Epidermal melanocyte (primary cell): ENCODE measurements at regions not wholly inside any gene's neighbourhood (a gene's known extent, or its start where the extent isn't known, plus 50 kb on each side); places are given as distances from the start of the nearest gene placed in this dataset.
"Not testable (repeated sequence)": the region's sequence is repeated elsewhere in the genome, so short reads cannot be mapped to it uniquely, and the experiment has no call there.

ENCODE experiments used
- DNase-seq: peaks from one replicate; pipeline ENCODE4 v3.0.0; 2011; ENCODE audit warnings: low spot score; ENCODE audit not compliant: insufficient read length

DNA sequence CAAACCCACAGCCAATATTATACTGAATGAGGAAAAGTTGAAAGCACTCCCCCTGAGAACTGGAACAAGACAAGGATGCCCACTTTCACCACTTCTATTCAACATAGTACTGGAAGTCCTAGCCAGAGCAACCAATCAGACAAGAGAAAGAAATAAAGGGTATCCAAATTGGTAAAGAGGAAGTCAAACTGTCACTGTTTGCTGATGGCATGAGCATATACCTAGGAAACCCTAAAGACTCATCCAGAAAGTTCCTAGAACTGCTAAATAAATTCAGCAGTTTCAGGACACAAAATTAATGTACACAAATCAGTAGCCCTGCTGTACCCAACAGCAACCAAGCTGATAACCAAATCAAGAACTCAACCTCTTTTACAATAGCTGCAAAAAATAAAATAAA is 220.0 kb downstream of the SYK start:
- not testable (repeated sequence) for DNase-seq

DNA sequence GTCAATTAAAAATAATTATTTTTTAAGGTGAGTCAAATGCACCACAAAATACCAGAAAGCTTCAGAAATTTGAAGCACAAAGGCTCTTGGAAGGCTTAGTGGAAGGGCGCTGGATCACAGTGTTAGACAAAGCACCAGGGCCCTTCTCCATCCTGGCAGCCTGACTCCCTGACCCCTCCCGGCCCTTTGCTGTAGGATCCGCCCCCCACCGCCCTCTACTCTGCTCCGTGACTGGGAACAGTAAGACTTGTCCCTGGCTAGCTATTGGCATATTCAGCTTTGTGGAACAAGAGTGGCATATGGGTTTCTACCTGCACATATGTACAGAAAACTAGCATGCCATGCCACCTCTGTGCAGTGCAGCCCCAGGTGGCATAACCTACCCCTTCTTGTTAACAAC is 222.1 kb downstream of the SYK start:
- DNase-seq = no peak

- DNase-seq = no peak
Observed at GRCh38 chr9:91024841-91025240, 223.2 kb downstream of the SYK start.

- no peak for DNase-seq
Observed at GRCh38 chr9:91025856-91026255, 224.2 kb downstream of the SYK start.

GRCh38 chr9:91026266-91026665 is 224.6 kb downstream of the SYK start:
- no peak for DNase-seq

DNA sequence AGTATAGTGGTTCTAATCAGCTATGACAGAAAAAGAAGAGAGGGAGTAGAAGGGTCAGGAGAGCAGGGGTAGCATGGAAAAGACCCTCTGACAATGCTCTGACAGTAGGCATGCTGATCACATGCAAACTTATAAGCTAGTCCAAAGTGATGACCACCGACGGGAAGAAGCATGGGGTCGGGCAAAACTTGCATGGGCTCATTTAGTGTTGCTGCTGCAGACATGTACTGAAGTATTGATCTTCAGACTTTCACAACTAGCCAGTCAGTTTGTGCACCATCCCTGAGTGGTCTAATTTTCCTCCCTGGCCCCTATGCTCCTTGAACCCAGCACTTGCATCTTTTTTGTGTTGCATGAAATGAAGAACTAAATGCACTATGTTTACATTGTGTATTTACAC is 225.4 kb downstream of the SYK start:
- no peak for DNase-seq

GRCh38 chr9:91028166-91028827 is 226.7 kb downstream of the SYK start:
- DNase-seq = no peak

DNA sequence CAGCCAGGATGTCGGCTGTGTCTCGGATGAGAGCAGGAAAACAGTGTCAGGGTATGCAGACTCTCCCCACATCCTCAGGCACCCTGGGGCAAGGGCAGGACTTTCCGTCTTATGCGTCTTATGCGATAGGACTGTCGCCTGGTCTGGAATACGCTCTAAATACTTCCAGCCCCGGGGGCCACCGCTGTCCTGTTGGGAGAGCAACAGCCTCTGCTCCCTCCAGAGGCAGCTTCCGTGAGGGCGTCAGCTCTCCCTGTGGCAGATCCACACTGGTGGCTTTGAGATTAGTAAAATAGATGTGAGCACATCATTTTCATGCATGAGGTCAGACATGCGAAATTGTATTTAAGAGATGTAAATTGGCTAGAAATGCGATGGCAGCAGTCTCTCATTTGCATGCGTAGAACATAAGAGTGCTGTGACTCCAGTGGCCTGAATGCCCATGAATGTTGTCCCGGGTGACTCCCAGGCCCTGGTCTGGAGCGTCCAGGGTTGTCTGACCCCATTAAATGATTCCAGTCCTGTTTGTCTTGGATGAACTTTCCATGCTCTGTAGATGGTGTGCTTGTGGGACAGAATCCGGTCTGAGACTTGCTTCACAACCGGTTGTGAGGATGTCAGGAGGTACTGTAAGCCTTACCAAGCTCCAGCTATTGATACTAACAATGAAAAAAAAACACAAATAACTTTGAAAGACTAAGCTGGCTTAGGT is 228.2 kb downstream of the SYK start:
- no peak for DNase-seq

GRCh38 chr9:91032121-91032531 is 230.5 kb downstream of the SYK start:
- DNase-seq = no peak

DNA sequence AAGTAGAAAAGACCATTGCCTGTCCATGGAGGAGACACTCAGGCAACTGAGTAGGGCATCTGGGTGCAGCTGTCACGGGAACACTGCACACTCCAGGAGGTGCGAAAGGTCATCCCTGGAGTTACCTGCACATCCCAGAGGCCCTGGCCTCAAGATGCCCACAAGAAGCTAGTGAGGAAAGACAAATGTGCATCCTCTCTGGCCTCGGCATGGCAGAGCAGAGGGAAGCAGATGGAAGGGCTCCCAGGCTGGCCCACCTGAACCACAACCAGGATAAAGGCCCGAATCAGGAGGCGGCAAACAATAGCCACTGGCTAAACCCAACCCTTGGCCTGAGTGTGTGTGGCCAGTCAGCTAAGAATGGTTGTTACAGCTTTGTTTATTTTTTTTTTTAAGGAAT is 231.7 kb downstream of the SYK start:
- no peak for DNase-seq

- DNase-seq = no peak
Observed at GRCh38 chr9:91033797-91034196, 232.2 kb downstream of the SYK start.

DNA sequence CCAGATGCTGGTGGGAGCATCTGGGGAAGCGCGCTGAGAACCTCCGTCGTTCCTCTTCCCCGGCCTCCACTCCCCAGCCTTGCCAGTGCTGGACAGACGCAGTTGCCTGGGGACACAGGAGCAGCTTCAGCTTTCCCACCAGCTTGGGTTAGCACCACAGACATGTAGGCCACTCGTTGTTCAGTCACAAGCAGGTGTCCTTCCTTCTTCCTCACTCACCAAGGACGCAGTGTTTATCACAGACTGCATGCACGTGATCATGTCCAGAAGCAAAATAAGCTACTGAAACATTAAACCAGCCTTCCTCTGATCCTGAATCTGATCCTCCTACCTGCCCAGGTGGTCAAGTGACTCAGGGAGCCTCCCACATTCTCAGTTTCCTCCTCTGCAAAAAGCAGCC is 232.9 kb downstream of the SYK start:
- DNase-seq = no peak

- no peak for DNase-seq
Observed at GRCh38 chr9:91034976-91035824, 233.6 kb downstream of the SYK start.

DNA sequence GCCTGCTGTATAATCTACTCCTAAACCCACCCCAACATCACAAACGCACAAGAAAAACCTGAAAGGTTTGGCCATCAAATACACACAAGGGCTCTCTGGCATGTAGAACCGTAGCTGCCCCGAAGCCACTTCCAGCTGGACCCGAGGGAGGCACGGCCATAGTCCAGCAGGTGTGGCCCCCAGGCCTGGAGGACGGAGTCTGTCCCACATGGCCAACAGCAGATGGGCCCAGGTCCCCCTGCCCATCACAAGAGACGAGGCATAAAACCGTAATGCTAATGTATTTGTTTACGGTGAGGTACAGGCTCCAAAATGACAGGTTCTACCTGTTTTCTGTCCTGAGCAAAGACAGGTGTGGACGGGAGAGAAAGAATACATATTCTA is 234.2 kb downstream of the SYK start:
- no peak for DNase-seq

DNA sequence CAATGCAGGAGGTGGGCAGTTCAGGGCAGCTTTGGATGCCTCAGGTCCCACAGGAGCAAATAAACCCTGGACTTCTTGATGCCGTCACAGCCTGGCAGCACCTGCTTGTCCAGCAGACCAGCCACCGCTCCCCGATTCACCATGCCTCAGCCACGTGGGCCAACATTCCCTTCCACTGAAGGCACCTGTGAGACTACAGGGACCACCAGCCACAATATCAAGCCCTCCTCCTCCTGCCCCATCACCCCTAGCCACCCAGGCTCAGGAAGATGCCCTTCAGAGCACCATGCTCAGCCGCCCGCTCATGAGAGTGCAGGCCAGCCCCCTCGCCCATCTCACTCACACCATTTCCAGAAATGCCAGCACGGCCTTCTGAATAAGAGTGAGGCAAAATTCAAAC is 234.7 kb downstream of the SYK start:
- DNase-seq = no peak

- peak; percentile 51 for DNase-seq
Observed at GRCh38 chr9:91036826-91037510, 235.3 kb downstream of the SYK start.

- no peak for DNase-seq
Observed at GRCh38 chr9:91037511-91038482, 236.2 kb downstream of the SYK start.

DNA sequence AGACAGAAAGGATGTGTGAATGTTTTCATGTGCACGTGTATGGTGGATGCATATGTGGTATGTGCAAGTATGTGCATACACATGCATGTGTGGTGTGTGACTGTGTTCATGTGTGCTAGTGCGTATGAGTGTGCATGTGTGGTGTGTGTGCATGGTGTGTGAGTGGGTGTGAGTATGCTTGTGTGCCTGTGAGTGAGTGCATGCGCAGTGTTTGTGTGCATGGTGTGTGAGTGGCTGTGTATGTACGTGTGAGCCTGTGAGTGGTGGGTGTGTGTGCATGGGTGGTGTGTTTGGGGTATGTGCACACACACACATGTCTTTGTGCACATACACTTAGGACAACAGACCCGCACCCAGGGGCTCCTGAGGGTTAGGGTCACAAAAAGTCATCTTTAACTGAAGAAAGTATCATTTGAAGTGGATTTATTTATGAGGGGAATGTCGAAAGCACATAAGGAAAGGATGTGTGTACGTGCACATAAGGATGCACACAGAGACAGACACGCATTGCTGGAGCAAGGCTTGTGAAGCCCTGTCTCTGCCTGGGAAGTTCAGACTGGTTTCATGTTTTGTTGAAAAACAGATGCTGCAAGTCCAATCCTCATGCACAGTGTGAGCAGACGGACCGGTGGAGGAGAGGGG is 237.0 kb downstream of the SYK start:
- DNase-seq = no peak

GRCh38 chr9:91039125-91039834 is 237.7 kb downstream of the SYK start:
- no peak for DNase-seq

GRCh38 chr9:91039835-91040140 is 238.2 kb downstream of the SYK start:
- no peak for DNase-seq
